Lower lobe of right lung (tissue), 2 donors: ENCODE measurements at regions not wholly inside any gene's neighbourhood (a gene's known extent, or its start where the extent isn't known, plus 50 kb on each side); places are given as distances from the start of the nearest gene placed in this dataset.

Source experiments
- ATAC-seq, 2 donors: fragments of 200-7000 bp; cut with Tn5 transposase; one replicate each; pipeline ENCODE4 v1.9.1; 2020 to 2022; ENCODE audit warnings: mild to moderate bottlenecking in 2 of 2, moderate library complexity in 2 of 2
- DNase-seq: peaks from one replicate; pipeline ENCODE4 v3.0.0-alpha.2; 2020
- H3K27ac ChIP-seq: fragments of 200-600 bp; one replicate; pipeline ENCODE4 v1.8.0; 2022
- H3K27me3 ChIP-seq: fragments of 200-600 bp; one replicate; pipeline ENCODE4 v1.8.0; 2022; ENCODE audit warnings: low read depth
- H3K36me3 ChIP-seq: fragments of 200-600 bp; one replicate; pipeline ENCODE4 v1.8.0; 2022; ENCODE audit warnings: mild to moderate bottlenecking
- H3K4me1 ChIP-seq: fragments of 200-600 bp; one replicate; pipeline ENCODE4 v1.8.0; 2022
- H3K4me3 ChIP-seq: fragments of 200-600 bp; one replicate; pipeline ENCODE4 v1.8.0; 2022; ENCODE audit warnings: mild to moderate bottlenecking
- H3K9me3 ChIP-seq: fragments of 200-600 bp; one replicate; pipeline ENCODE4 v1.8.0; 2022
- intact Hi-C: fragments of 100-400 bp; cut with DNase I; formaldehyde crosslinking; loops from one replicate; pipeline ENCODE4 v1.11.0; 2022
- TF ChIP-seq, protein P1 (sequence below): fragments of 200-600 bp; IDR thresholded peaks from one replicate; pipeline ENCODE4 v1.8.0; 2022; ENCODE audit warnings: antibody characterized with exemption, mild to moderate bottlenecking
- donor health status: DM: no; HTN: yes; CAD: no; lungs with severe emphysema.

GRCh38 chrX:69104756-69105434, 60.4 kb downstream of the PJA1 start:
- intact Hi-C loops = no loop called here
- no peaks in the 10 kb centered on the region for H3K27me3 ChIP-seq

DNA sequence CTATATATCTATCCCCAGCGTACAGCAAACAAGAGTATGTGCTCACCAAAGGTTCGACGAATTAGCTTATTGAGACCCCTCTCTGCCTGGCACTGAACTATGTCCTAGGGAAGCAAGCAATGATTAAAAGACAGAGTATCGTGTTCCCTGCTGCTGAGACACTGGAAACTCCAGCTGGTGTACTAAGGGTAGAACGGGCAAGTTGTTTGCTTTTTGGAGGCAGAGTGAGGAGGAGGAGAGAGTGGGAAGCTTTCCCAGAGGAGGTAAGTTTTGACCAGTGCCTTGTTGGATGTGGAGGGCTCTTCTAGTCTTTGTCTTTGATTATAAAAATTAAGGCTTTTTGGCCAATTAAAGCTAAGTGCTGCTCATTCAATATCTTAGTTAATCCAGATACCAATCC, 61.7 kb downstream of the PJA1 start:
- Histone ChIP-seq H3K4me1 (no peaks in the 10 kb centered on the region), H3K27ac (no peak overlapping the region), H3K4me3 (no peak overlapping the region), H3K27me3 (no peaks in the 10 kb centered on the region), H3K9me3 (no peaks in the 10 kb centered on the region), H3K36me3 (no peaks in the 10 kb centered on the region)
- intact Hi-C loops = no loop called here
- DNase-seq = no peak
- TF ChIP-seq, protein P1, sequence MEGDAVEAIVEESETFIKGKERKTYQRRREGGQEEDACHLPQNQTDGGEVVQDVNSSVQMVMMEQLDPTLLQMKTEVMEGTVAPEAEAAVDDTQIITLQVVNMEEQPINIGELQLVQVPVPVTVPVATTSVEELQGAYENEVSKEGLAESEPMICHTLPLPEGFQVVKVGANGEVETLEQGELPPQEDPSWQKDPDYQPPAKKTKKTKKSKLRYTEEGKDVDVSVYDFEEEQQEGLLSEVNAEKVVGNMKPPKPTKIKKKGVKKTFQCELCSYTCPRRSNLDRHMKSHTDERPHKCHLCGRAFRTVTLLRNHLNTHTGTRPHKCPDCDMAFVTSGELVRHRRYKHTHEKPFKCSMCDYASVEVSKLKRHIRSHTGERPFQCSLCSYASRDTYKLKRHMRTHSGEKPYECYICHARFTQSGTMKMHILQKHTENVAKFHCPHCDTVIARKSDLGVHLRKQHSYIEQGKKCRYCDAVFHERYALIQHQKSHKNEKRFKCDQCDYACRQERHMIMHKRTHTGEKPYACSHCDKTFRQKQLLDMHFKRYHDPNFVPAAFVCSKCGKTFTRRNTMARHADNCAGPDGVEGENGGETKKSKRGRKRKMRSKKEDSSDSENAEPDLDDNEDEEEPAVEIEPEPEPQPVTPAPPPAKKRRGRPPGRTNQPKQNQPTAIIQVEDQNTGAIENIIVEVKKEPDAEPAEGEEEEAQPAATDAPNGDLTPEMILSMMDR = no peak
- ATAC-seq = no peak

More at GRCh38 chrX:69104756-69105434, 60.4 kb downstream of the PJA1 start:
- Histone ChIP-seq H3K27ac (no peak overlapping the region), H3K9me3 (no peaks in the 10 kb centered on the region), H3K4me1 (peaks cover 4% of the 10 kb centered on the region), H3K4me3 (no peak overlapping the region), H3K36me3 (no peaks in the 10 kb centered on the region)
- TF ChIP-seq, protein P1 = no peak
- DNase-seq (no peak), ATAC-seq (no peak)

GRCh38 chrX:69102612-69103194, 62.5 kb downstream of the PJA1 start:
- Histone ChIP-seq H3K4me3 (no peak overlapping the region), H3K4me1 (no peaks in the 10 kb centered on the region), H3K9me3 (no peaks in the 10 kb centered on the region), H3K27me3 (no peaks in the 10 kb centered on the region), H3K27ac (no peak overlapping the region), H3K36me3 (no peaks in the 10 kb centered on the region)
- DNase-seq (no peak), ATAC-seq (no peak)
- intact Hi-C loops = no loop called here
- TF ChIP-seq, protein P1 = no peak

DNA sequence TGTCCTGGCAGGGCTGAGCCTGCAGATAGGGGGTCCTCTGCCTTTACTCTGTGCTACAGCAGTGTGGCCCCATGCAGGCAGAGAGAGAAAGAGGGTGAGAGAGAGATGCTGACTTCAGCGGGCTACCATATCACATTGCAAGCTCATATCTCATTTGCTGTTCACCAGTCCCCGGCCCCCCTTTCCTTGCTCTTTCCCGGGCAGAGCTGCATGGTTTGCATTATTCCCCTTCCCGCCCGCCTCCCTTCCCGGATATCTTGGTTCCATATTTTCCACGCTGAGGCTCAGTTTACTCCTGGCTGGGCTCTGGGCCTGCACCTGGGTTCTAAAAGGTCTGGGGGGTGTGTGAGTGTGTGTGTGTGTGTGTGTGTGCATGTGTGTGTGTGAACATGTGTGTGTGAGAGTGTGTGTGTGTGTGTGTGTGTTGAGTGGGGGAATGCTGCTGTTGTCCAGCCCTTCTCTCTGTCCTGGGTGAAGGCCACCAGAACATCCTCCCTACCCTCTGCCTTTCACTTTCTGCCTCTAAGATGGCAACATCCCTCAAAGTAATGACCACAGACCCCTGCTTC, 63.5 kb downstream of the PJA1 start:
- no peak for DNase-seq
- Histone ChIP-seq H3K27me3 (no peaks in the 10 kb centered on the region), H3K36me3 (no peaks in the 10 kb centered on the region), H3K9me3 (no peaks in the 10 kb centered on the region), H3K4me3 (no peak overlapping the region), H3K4me1 (no peaks in the 10 kb centered on the region), H3K27ac (no peak overlapping the region)
- TF ChIP-seq, protein P1 = no peak
- intact Hi-C loops = no loop called here
- ATAC-seq = no peak

DNA sequence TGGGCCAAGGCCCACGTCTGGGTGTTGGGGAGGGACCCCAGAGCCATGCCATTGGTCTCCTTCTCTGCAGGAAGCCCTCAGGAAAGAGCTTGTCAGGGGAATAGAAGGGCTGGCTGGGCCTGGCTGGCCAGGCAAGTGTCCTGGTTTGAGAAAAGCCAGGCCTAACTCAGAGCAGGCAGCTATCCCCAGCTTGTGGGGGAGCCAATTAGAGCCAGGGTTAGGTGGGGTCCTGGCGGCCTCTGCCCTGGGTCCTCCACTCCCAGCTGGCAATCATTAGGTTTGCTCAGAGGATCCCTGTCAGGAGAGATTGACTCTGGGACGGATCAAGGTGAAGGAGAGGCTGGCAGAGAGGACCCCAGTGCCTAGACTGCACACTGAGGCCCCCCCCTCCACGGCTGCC, 64.8 kb downstream of the PJA1 start:
- DNase-seq = no peak
- H3K27me3 ChIP-seq = no peaks in the 10 kb centered on the region
- H3K4me3 ChIP-seq = no peak overlapping the region
- ATAC-seq = no peak
- TF ChIP-seq, protein P1 = no peak
- intact Hi-C loops = no loop called here
- H3K9me3 ChIP-seq = no peaks in the 10 kb centered on the region
- H3K36me3 ChIP-seq = no peaks in the 10 kb centered on the region
- H3K27ac ChIP-seq = no peak overlapping the region
- H3K4me1 ChIP-seq = no peaks in the 10 kb centered on the region
